Caki2 (cell line): ENCODE measurements at regions not wholly inside any gene's neighbourhood (a gene's known extent, or its start where the extent isn't known, plus 50 kb on each side); places are given as distances from the start of the nearest gene placed in this dataset.

Experiments
- DNase-seq: peaks from one replicate; pipeline ENCODE4 v3.0.0-alpha.2; 2015; ENCODE audit warnings: low read depth
- in situ Hi-C: cut with HindIII; loops from 2 replicates; pipeline ENCODE4 v1.10.0; 2016; ENCODE audit warnings: low sequenced_read_pairs, low pct_unique_long_range_greater_than_20kb, mixed read lengths

- no peak for DNase-seq
- in situ Hi-C loops = no loop called here
Measured at GRCh38 chr12:33663000-33663654, 223.5 kb upstream of the SYT10 start.

- in situ Hi-C loops = no loop called here
- DNase-seq = no peak
Measured at GRCh38 chr12:33669349-33669748, 229.7 kb upstream of the SYT10 start.

GRCh38 chr12:33670284-33670683, 230.7 kb upstream of the SYT10 start:
- in situ Hi-C loops = no loop called here
- no peak for DNase-seq

- in situ Hi-C loops = no loop called here
- no peak for DNase-seq
Measured at GRCh38 chr12:33671676-33672075, 232.1 kb upstream of the SYT10 start.

- in situ Hi-C loops = no loop called here
- DNase-seq = no peak
Measured at GRCh38 chr12:33672836-33673577, 233.4 kb upstream of the SYT10 start.

- in situ Hi-C loops = no loop called here
- no peak for DNase-seq
Measured at GRCh38 chr12:33676866-33677265, 237.2 kb upstream of the SYT10 start.

- in situ Hi-C loops = no loop called here
- DNase-seq = no peak
Measured at GRCh38 chr12:33678221-33678964, 238.8 kb upstream of the SYT10 start.

- in situ Hi-C loops = no loop called here
- no peak for DNase-seq
Measured at GRCh38 chr12:33690562-33690961, 250.9 kb upstream of the SYT10 start.

GRCh38 chr12:33703221-33703620, 263.6 kb upstream of the SYT10 start:
- in situ Hi-C loops = no loop called here
- DNase-seq = no peak

GRCh38 chr12:33706927-33707326, 267.3 kb upstream of the SYT10 start:
- no peak for DNase-seq
- in situ Hi-C loops = no loop called here

GRCh38 chr12:33708935-33709334, 269.3 kb upstream of the SYT10 start:
- DNase-seq = no peak
- in situ Hi-C loops = no loop called here

- in situ Hi-C loops = no loop called here
Measured at GRCh38 chr12:33710548-33710947, 270.9 kb upstream of the SYT10 start.

GRCh38 chr12:33718631-33719030, 279.0 kb upstream of the SYT10 start:
- in situ Hi-C loops = no loop called here
- DNase-seq = no peak

More at GRCh38 chr12:33710548-33710947, 270.9 kb upstream of the SYT10 start:
- DNase-seq = no peak

GRCh38 chr12:33721561-33721960, 281.9 kb upstream of the SYT10 start:
- in situ Hi-C loops = no loop called here
- no peak for DNase-seq

- no peak for DNase-seq
- in situ Hi-C loops = no loop called here
Measured at GRCh38 chr12:33724867-33725266, 285.2 kb upstream of the SYT10 start.

GRCh38 chr12:33734871-33735270, 287.4 kb upstream of the ALG10 start:
- in situ Hi-C loops = no loop called here
- no peak for DNase-seq

GRCh38 chr12:33752854-33753253, 269.4 kb upstream of the ALG10 start:
- in situ Hi-C loops = no loop called here
- no peak for DNase-seq

GRCh38 chr12:33757701-33758100, 264.6 kb upstream of the ALG10 start:
- in situ Hi-C loops = no loop called here
- DNase-seq = no peak

GRCh38 chr12:33759279-33759678, 263.0 kb upstream of the ALG10 start:
- in situ Hi-C loops = no loop called here
- DNase-seq = no peak
